H9 (cell line): ENCODE measurements at regions not wholly inside any gene's neighbourhood (a gene's known extent, or its start where the extent isn't known, plus 50 kb on each side); places are given as distances from the start of the nearest gene placed in this dataset.

Source experiments
- DNase-seq: peaks from one replicate; pipeline ENCODE4 v3.0.0-alpha.2; 2017
- H2AFZ ChIP-seq: one replicate; pipeline ENCODE4 v1.6.1; 2013; ENCODE audit warnings: mild to moderate bottlenecking, low read length, control low read depth, moderate library complexity
- H2AK5ac ChIP-seq: 2 replicates; pipeline ENCODE4 v1.6.1; 2013; ENCODE audit warnings: low read length, control low read depth, mixed read lengths; ENCODE audit not compliant: insufficient read length
- H2BK120ac ChIP-seq: one replicate; pipeline ENCODE4 v1.6.1; 2013; ENCODE audit warnings: low read depth, mild to moderate bottlenecking, low read length, control low read depth, inconsistent platforms; ENCODE audit not compliant: poor library complexity, severe bottlenecking
- H2BK12ac ChIP-seq: 2 replicates; pipeline ENCODE4 v1.6.1; 2013; ENCODE audit warnings: low read length, control low read depth, mixed read lengths, low read depth; ENCODE audit not compliant: insufficient read length
- H2BK15ac ChIP-seq: 2 replicates; pipeline ENCODE4 v1.6.1; 2013; ENCODE audit warnings: low read depth, low read length, control low read depth
- H2BK20ac ChIP-seq: one replicate; pipeline ENCODE4 v1.6.1; 2013; ENCODE audit warnings: low read depth, mild to moderate bottlenecking, low read length, control low read depth, inconsistent platforms; ENCODE audit not compliant: poor library complexity, severe bottlenecking
- H2BK5ac ChIP-seq: 2 replicates; pipeline ENCODE4 v1.6.1; 2013; ENCODE audit warnings: low read length, control low read depth, mixed read lengths; ENCODE audit not compliant: insufficient read length
- H3K14ac ChIP-seq: 2 replicates; pipeline ENCODE4 v1.6.1; 2013; ENCODE audit warnings: low read length, control low read depth; ENCODE audit not compliant: insufficient read depth
- H3K18ac ChIP-seq: 2 replicates; pipeline ENCODE4 v1.6.1; 2013; ENCODE audit warnings: low read depth, mild to moderate bottlenecking, mixed read lengths, low read length, control low read depth; ENCODE audit not compliant: insufficient read length
- H3K23ac ChIP-seq: 2 replicates; pipeline ENCODE4 v1.6.1; 2013; ENCODE audit warnings: low read length, control low read depth, mixed read lengths, low read depth; ENCODE audit not compliant: insufficient read length
- H3K23me2 ChIP-seq: 2 replicates; pipeline ENCODE4 v1.6.1; 2013; ENCODE audit warnings: low read depth, mild to moderate bottlenecking, mixed read lengths, low read length, control low read depth; ENCODE audit not compliant: insufficient read length, poor library complexity, severe bottlenecking
- H3K27ac ChIP-seq: 2 replicates; pipeline ENCODE4 v1.5.1; 2013; ENCODE audit warnings: low read length, control low read depth, mixed read lengths, low read depth; ENCODE audit not compliant: insufficient read length
- H3K27me3 ChIP-seq: 2 replicates; pipeline ENCODE4 v1.6.1; 2013; ENCODE audit warnings: low read length, control low read depth, inconsistent platforms; ENCODE audit not compliant: insufficient read depth
- H3K4ac ChIP-seq: 2 replicates; pipeline ENCODE4 v1.6.1; 2013; ENCODE audit warnings: low read depth, mild to moderate bottlenecking, control low read depth, inconsistent platforms, low read length, moderate library complexity
- H3K4me1 ChIP-seq: 2 replicates; pipeline ENCODE4 v1.6.1; 2013; ENCODE audit warnings: low read length, control low read depth, inconsistent platforms; ENCODE audit not compliant: insufficient read depth
- H3K4me2 ChIP-seq: 2 replicates; pipeline ENCODE4 v1.6.1; 2013; ENCODE audit warnings: low read length, control low read depth, mixed read lengths; ENCODE audit not compliant: insufficient read length, insufficient read depth
- H3K56ac ChIP-seq: 2 replicates; pipeline ENCODE4 v1.6.1; 2013; ENCODE audit warnings: low read depth, mild to moderate bottlenecking, mixed read lengths, low read length, control low read depth; ENCODE audit not compliant: insufficient read length
- H3K79me1 ChIP-seq: 2 replicates; pipeline ENCODE4 v1.6.1; 2013; ENCODE audit warnings: low read depth, mild to moderate bottlenecking, moderate library complexity, low read length, control low read depth, inconsistent platforms; ENCODE audit not compliant: insufficient read depth, poor library complexity, severe bottlenecking
- H3K79me2 ChIP-seq: 2 replicates; pipeline ENCODE4 v1.6.1; 2013; ENCODE audit warnings: low read length, control low read depth, inconsistent platforms; ENCODE audit not compliant: insufficient read depth
- H3K9ac ChIP-seq: 2 replicates; pipeline ENCODE4 v1.6.1; 2013; ENCODE audit warnings: low read length, control low read depth, mixed read lengths; ENCODE audit not compliant: insufficient read length; ENCODE audit errors: extremely low read depth
- H3K9me3 ChIP-seq: one replicate; pipeline ENCODE4 v1.6.1; 2013; ENCODE audit warnings: low read depth, low read length, inconsistent platforms; ENCODE audit not compliant: control insufficient read depth
- H3T11ph ChIP-seq: one replicate; pipeline ENCODE4 v1.6.1; 2013; ENCODE audit warnings: mild to moderate bottlenecking, low read length, control low read depth, inconsistent platforms
- H4K20me1 ChIP-seq: one replicate; pipeline ENCODE4 v1.6.1; 2013; ENCODE audit not compliant: control insufficient read depth, insufficient read length, insufficient read depth
- H4K5ac ChIP-seq: 2 replicates; pipeline ENCODE4 v1.6.1; 2013; ENCODE audit warnings: low read depth, mild to moderate bottlenecking, mixed read lengths, low read length, control low read depth; ENCODE audit not compliant: insufficient read length
- H4K8ac ChIP-seq: replicated peaks from 2 replicates; pipeline ENCODE4 v1.6.1; 2013; ENCODE audit warnings: low read length, control low read depth, mixed read lengths, low read depth; ENCODE audit not compliant: insufficient read length
- H4K91ac ChIP-seq: 2 replicates; pipeline ENCODE4 v1.6.1; 2013; ENCODE audit warnings: low read depth, mild to moderate bottlenecking, moderate library complexity, mixed read lengths, low read length, control low read depth; ENCODE audit not compliant: insufficient read length
- H3K27ac Mint-ChIP-seq, 3 experiments: 2 replicates in 2 of 3; 3 replicates in 1 of 3; pipeline ENCODE4 v1.8.0; 2020 to 2021; ENCODE audit warnings: mixed read lengths in 3 of 3, mild to moderate bottlenecking in 1 of 3, moderate library complexity in 1 of 3
- H3K27me3 Mint-ChIP-seq: 2 replicates; pipeline ENCODE4 v1.8.0; 2021; ENCODE audit warnings: low read depth, mild to moderate bottlenecking, moderate library complexity, mixed read lengths
- H3K36me3 Mint-ChIP-seq, 3 experiments: 2 replicates in 2 of 3; 3 replicates in 1 of 3; pipeline ENCODE4 v1.8.0; 2020 to 2021; ENCODE audit warnings: low read depth in 3 of 3, mixed read lengths in 3 of 3; ENCODE audit not compliant: insufficient read depth in 1 of 3
- H3K4me1 Mint-ChIP-seq, 2 experiments: 2 replicates each; pipeline ENCODE4 v1.8.0; 2020; ENCODE audit warnings: mixed read lengths in 2 of 2
- H3K4me3 Mint-ChIP-seq, 2 experiments: 2 replicates in 1 of 2; 3 replicates in 1 of 2; pipeline ENCODE4 v1.8.0; 2020 to 2021; ENCODE audit warnings: mild to moderate bottlenecking in 2 of 2, mixed read lengths in 2 of 2, moderate library complexity in 1 of 2
- H3K9me3 Mint-ChIP-seq, 2 experiments: 2 replicates in 1 of 2; 3 replicates in 1 of 2; pipeline ENCODE4 v1.8.0; 2020; ENCODE audit warnings: mild to moderate bottlenecking in 2 of 2, mixed read lengths in 2 of 2, moderate library complexity in 1 of 2
- CTCF ChIP-seq: fragments of 200-600 bp; sonication (generic); conservative IDR thresholded peaks from 3 replicates; pipeline ENCODE4 v1.8.0; 2021; ENCODE audit warnings: antibody characterized with exemption, mild to moderate bottlenecking
- WGBS: extraction: QIAGEN DNeasy Blood & Tissue Kit; methylation state at CpG from one replicate; pipeline ENCODE4 v1.1.7; 2013; ENCODE audit warnings: missing lambda C conversion rate, low lambda C conversion rate, mixed read lengths; ENCODE audit not compliant: insufficient read length; ENCODE audit errors: extremely low coverage; 5-methylcytosine and 5-hydroxymethylcytosine counted together

DNA sequence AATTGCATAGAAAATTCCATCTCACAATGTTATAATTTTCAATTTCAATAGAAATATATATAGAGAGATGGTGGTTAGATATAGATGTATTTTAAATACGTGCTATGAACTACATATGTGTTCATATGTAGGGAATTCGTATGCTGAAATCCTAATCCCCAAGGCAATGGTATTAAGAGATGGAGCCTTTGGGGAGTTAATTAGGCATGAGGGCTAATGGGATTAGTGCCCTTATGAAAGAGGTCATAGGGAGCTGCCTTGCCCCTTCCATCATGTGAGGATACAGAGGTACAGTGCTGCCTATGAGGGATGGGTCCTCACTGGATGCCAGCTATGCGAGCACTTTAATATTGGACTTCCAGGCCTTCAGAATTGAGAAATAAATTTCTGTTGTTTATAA, 79.6 kb upstream of the CCDC54 start:
- Histone ChIP-seq H3K56ac (no peak overlapping the region), H3K79me2 (no peaks in the 10 kb centered on the region), H3K27ac (no peak overlapping the region), H2AFZ (no peak overlapping the region), H3K9ac (no peak overlapping the region), H3K9me3 (no peaks in the 10 kb centered on the region), H3K14ac (no peak overlapping the region), H2BK5ac (no peak overlapping the region), H3K18ac (no peak overlapping the region), H2BK15ac (no peak overlapping the region), H4K5ac (no peak overlapping the region), H3K4ac (no peak overlapping the region), H3T11ph (no peak overlapping the region), H3K27me3 (no peaks in the 10 kb centered on the region), H3K23ac (no peak overlapping the region), H4K91ac (no peak overlapping the region), H4K8ac (no peak overlapping the region), H2AK5ac (no peak overlapping the region), H3K4me1 (no peaks in the 10 kb centered on the region), H3K4me2 (no peak overlapping the region), H3K79me1 (no peaks in the 10 kb centered on the region), H2BK120ac (no peak overlapping the region), H3K23me2 (no peaks in the 10 kb centered on the region), H2BK20ac (no peak overlapping the region), H2BK12ac (no peak overlapping the region), H4K20me1 (no peaks in the 10 kb centered on the region)
- peaks cover 0 to 12% (median 3%) of the 10 kb centered on the region in 3 experiments; a peak in 4 of 7 replicates for H3K36me3 Mint-ChIP-seq
- no peak for DNase-seq
- peaks cover 4 to 5% of the 10 kb centered on the region in 2 experiments; a peak in 1 of 4 replicates for H3K4me1 Mint-ChIP-seq
- no peaks in the 10 kb centered on the region for H3K27me3 Mint-ChIP-seq
- no peak overlapping the region for H3K27ac Mint-ChIP-seq
- no peak for TF ChIP-seq CTCF
- H3K9me3 Mint-ChIP-seq, result peaks cover 10 to 15% of the 10 kb centered on the region in 2 experiments; a peak in 4 of 5 replicates
- no peak overlapping the region for H3K4me3 Mint-ChIP-seq
- 100% methylated on average over 1 of the region's 3 CpGs for WGBS
